Right lobe of liver (tissue), 6 donors: ENCODE measurements at regions not wholly inside any gene's neighbourhood (a gene's known extent, or its start where the extent isn't known, plus 50 kb on each side); places are given as distances from the start of the nearest gene placed in this dataset.
A peak's percentile ranks its signal among the peaks of the same experiment; 100 is the strongest.

Experiments
- ATAC-seq, 4 donors: fragments of 200-7000 bp; cut with Tn5 transposase; one replicate each; pipeline ENCODE4 v1.9.1; 2020; ENCODE audit warnings: mild to moderate bottlenecking in 4 of 4, moderate library complexity in 4 of 4
- DNase-seq, 3 donors: peaks; one replicate each; pipeline ENCODE4 v3.0.0-alpha.2; 2020
- H3K27ac ChIP-seq, 3 donors: fragments of 200-600 bp; one replicate each; pipeline ENCODE4 v1.8.0; 2022
- H3K27me3 ChIP-seq, 2 donors: fragments of 200-600 bp; one replicate each; pipeline ENCODE4 v1.8.0; 2022
- H3K36me3 ChIP-seq, 4 donors: fragments of 200-600 bp; sonication (generic) in 1 of 4; one replicate each; pipeline versions ENCODE4 v1.5.1 to v1.8.0; 2017 to 2022; ENCODE audit warnings: control low read depth in 1 of 4
- H3K4me1 ChIP-seq, 4 donors: fragments of 200-600 bp; sonication (generic) in 1 of 4; one replicate each; pipeline versions ENCODE4 v1.5.1 to v1.8.0; 2017 to 2022; ENCODE audit warnings: control low read depth in 1 of 4
- H3K4me3 ChIP-seq, 3 donors: fragments of 200-600 bp; one replicate each; pipeline ENCODE4 v1.8.0; 2022
- H3K9me3 ChIP-seq, 4 donors: fragments of 200-600 bp; sonication (generic) in 1 of 4; one replicate each; pipeline versions ENCODE4 v1.5.1 to v1.8.0; 2017 to 2022; ENCODE audit warnings: control low read depth in 1 of 4
- CTCF ChIP-seq, 4 donors: fragments of 200-600 bp in 3 of 4; fragments of 450-650 bp in 1 of 4; IDR thresholded peaks; one replicate each; pipeline versions ENCODE4 v1.5.1 to v1.8.0; 2016 to 2022; ENCODE audit warnings: antibody characterized with exemption in 4 of 4, mild to moderate bottlenecking in 2 of 4
- POLR2A ChIP-seq: fragments of 450-650 bp; IDR thresholded peaks from one replicate; pipeline ENCODE4 v1.6.1; 2017; ENCODE audit warnings: antibody characterized with exemption, mild to moderate bottlenecking
- WGBS: methylation state at CpG from one replicate; pipeline ENCODE4 v1.1.6; 2018; ENCODE audit warnings: low coverage, low lambda C conversion rate; ENCODE audit not compliant: insufficient coverage; ENCODE audit errors: missing lambda C conversion rate; 5-methylcytosine and 5-hydroxymethylcytosine counted together
- intact Hi-C, 2 donors: fragments of 100-400 bp; cut with DNase I; formaldehyde crosslinking; loops; one replicate each; pipeline versions ENCODE4 v1.11.2 to v1.14.1; 2022
- donor health status: DM: no; HTN: yes; CAD: no.
- donor health status: DM: no; HTN: no; CAD: no.
- donor health status: DM: no; HTN: no; CAD: no.
- donor health status: DM: no; HTN: yes; CAD: no.
- donor health status: DM: no; HTN: yes; CAD: no.

GRCh38 chr4:41384992-41385391, 128.3 kb downstream of the UCHL1 start:
- TF ChIP-seq CTCF (IDR thresholded peaks at IDR 0.05) (no peak), POLR2A (no peak)
- intact Hi-C loops = no loop called here
- WGBS = 11% methylated on average over 1 of the region's 1 CpG
- Histone ChIP-seq H3K9me3 (no peaks in the 10 kb centered on the region), H3K4me1 (peaks cover 0 to 6% (median 0%) of the 10 kb centered on the region in 4 donors), H3K27ac (no peak overlapping the region), H3K4me3 (no peak overlapping the region), H3K36me3 (no peaks in the 10 kb centered on the region), H3K27me3 (no peaks in the 10 kb centered on the region)
- peak; percentile 81 to 87 (median 82) for DNase-seq
- ATAC-seq = peak; percentile 67 to 90 (median 82)

GRCh38 chr4:41385481-41385880, 128.8 kb downstream of the UCHL1 start:
- DNase-seq = no peak
- 88% methylated on average over 1 of the region's 1 CpG for WGBS
- H3K36me3 ChIP-seq = no peaks in the 10 kb centered on the region
- intact Hi-C loops = no loop called here
- ATAC-seq = no peak
- H3K4me1 ChIP-seq = peaks cover 0 to 6% (median 0%) of the 10 kb centered on the region in 4 donors
- TF ChIP-seq POLR2A = no peak
- no peak for TF ChIP-seq CTCF (IDR thresholded peaks at IDR 0.05)
- no peak overlapping the region for H3K27ac ChIP-seq
- H3K9me3 ChIP-seq = no peaks in the 10 kb centered on the region
- no peak overlapping the region for H3K4me3 ChIP-seq
- no peaks in the 10 kb centered on the region for H3K27me3 ChIP-seq

- Histone ChIP-seq H3K27ac (no peak overlapping the region), H3K4me1 (peaks cover 0 to 6% (median 0%) of the 10 kb centered on the region in 4 donors), H3K9me3 (no peaks in the 10 kb centered on the region), H3K27me3 (no peaks in the 10 kb centered on the region), H3K36me3 (no peaks in the 10 kb centered on the region), H3K4me3 (no peak overlapping the region)
- DNase-seq = no peak
- TF ChIP-seq CTCF (IDR thresholded peaks at IDR 0.05) = no peak
- TF ChIP-seq POLR2A = no peak
- WGBS = 88% methylated on average over 1 of the region's 2 CpGs
- no peak for ATAC-seq
- intact Hi-C loops = no loop called here
These were observed 131.4 kb downstream of the UCHL1 start for GRCh38 chr4:41388080-41388479.

- H3K27ac ChIP-seq = no peak overlapping the region
- intact Hi-C loops = no loop called here
- no peaks in the 10 kb centered on the region for H3K9me3 ChIP-seq
- H3K4me1 ChIP-seq = peaks cover 0 to 6% (median 0%) of the 10 kb centered on the region in 4 donors
- DNase-seq = no peak
- no peaks in the 10 kb centered on the region for H3K36me3 ChIP-seq
- H3K4me3 ChIP-seq = no peak overlapping the region
- H3K27me3 ChIP-seq = no peaks in the 10 kb centered on the region
- ATAC-seq = no peak
- no peak for TF ChIP-seq POLR2A
- no peak for TF ChIP-seq CTCF (IDR thresholded peaks at IDR 0.05)
- 62% methylated on average over 3 of the region's 3 CpGs for WGBS
These were observed 132.6 kb downstream of the UCHL1 start for GRCh38 chr4:41389356-41389755.

- intact Hi-C loops = no loop called here
- Histone ChIP-seq H3K4me1 (no peaks in the 10 kb centered on the region), H3K27me3 (no peaks in the 10 kb centered on the region), H3K36me3 (no peaks in the 10 kb centered on the region), H3K9me3 (no peaks in the 10 kb centered on the region), H3K27ac (no peak overlapping the region), H3K4me3 (no peak overlapping the region)
- DNase-seq = no peak
- ATAC-seq = no peak
- WGBS = 63% methylated on average over 2 of the region's 2 CpGs
- TF ChIP-seq CTCF (IDR thresholded peaks at IDR 0.05) = no peak
- no peak for TF ChIP-seq POLR2A
These were observed 133.9 kb downstream of the UCHL1 start for GRCh38 chr4:41390661-41391060.
